Peyer's patch (tissue), 4 donors: ENCODE measurements at regions not wholly inside any gene's neighbourhood (a gene's known extent, or its start where the extent isn't known, plus 50 kb on each side); places are given as distances from the start of the nearest gene placed in this dataset.

Experiments
- DNase-seq, 3 donors: peaks; one replicate each; pipeline ENCODE4 v3.0.0-alpha.2; 2017 to 2019
- H3K27ac ChIP-seq, 4 donors: fragments of 200-600 bp; sonication (generic); one replicate each; pipeline ENCODE4 v1.5.1; 2016 to 2019
- H3K27me3 ChIP-seq, 2 donors: fragments of 200-600 bp; sonication (generic); one replicate each; pipeline ENCODE4 v1.5.1; 2019
- H3K36me3 ChIP-seq, 3 donors: fragments of 200-600 bp; sonication (generic); one replicate each; pipeline ENCODE4 v1.5.1; 2016 to 2019
- H3K4me1 ChIP-seq, 4 donors: fragments of 200-600 bp; sonication (generic); one replicate each; pipeline ENCODE4 v1.5.1; 2016 to 2019
- H3K4me3 ChIP-seq, 4 donors: fragments of 200-600 bp; sonication (generic); 1 replicate in 3 of 4; 2 replicates in 1 of 4; pipeline ENCODE4 v1.5.1; 2016 to 2019; ENCODE audit warnings: mild to moderate bottlenecking in 1 of 4
- H3K9me3 ChIP-seq, 4 donors: fragments of 200-600 bp; sonication (generic); one replicate each; pipeline ENCODE4 v1.5.1; 2016 to 2019; ENCODE audit warnings: mild to moderate bottlenecking in 1 of 4
- POLR2A ChIP-seq, 2 donors: fragments of 450-650 bp; IDR thresholded peaks; one replicate each; pipeline ENCODE4 v1.5.1; 2017; ENCODE audit warnings: antibody characterized with exemption in 2 of 2, mild to moderate bottlenecking in 2 of 2, moderate library complexity in 2 of 2
- TF ChIP-seq, protein P1 (sequence below), 6 experiments: fragments of 450-650 bp in 4 of 6; fragments of 200-600 bp in 2 of 6; sonication (generic) in 1 of 6; IDR thresholded peaks; one replicate each; pipeline ENCODE4 v1.5.1; 2017 to 2019; ENCODE audit warnings: antibody characterized with exemption in 6 of 6, mild to moderate bottlenecking in 3 of 6, moderate library complexity in 1 of 6

DNA sequence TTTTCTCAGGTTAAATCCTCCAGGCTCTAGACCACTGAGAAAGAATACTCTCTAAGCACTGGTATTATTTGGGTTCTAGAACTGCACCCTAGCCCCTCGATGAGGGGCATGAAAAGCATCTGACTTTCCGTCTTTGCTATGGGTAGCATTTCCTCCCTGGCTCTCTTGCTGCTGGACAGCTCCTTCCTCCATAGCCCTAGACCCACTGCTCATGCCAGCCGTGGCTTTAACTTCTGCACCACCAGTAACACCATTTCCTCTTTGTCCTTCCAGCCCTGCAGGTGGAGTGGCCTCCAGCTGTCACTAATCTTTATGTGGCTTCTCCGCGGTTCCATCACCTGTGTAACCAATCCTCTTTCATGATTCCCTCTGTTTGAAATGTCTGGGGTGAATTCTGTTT is 194.9 kb downstream of the SCP2D1 start:
- H3K36me3 ChIP-seq, result no peaks in the 10 kb centered on the region
- no peak overlapping the region for H3K27ac ChIP-seq
- H3K9me3 ChIP-seq, result no peaks in the 10 kb centered on the region
- H3K4me1 ChIP-seq, result peaks cover 0 to 3% (median 0%) of the 10 kb centered on the region in 4 donors
- TF ChIP-seq POLR2A (IDR thresholded peaks at IDR 0.05), result no peak
- TF ChIP-seq, protein P1, sequence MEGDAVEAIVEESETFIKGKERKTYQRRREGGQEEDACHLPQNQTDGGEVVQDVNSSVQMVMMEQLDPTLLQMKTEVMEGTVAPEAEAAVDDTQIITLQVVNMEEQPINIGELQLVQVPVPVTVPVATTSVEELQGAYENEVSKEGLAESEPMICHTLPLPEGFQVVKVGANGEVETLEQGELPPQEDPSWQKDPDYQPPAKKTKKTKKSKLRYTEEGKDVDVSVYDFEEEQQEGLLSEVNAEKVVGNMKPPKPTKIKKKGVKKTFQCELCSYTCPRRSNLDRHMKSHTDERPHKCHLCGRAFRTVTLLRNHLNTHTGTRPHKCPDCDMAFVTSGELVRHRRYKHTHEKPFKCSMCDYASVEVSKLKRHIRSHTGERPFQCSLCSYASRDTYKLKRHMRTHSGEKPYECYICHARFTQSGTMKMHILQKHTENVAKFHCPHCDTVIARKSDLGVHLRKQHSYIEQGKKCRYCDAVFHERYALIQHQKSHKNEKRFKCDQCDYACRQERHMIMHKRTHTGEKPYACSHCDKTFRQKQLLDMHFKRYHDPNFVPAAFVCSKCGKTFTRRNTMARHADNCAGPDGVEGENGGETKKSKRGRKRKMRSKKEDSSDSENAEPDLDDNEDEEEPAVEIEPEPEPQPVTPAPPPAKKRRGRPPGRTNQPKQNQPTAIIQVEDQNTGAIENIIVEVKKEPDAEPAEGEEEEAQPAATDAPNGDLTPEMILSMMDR (IDR thresholded peaks at IDR 0.05), result no peak
- H3K27me3 ChIP-seq, result no peaks in the 10 kb centered on the region
- no peak for DNase-seq
- H3K4me3 ChIP-seq, result no peak overlapping the region

DNA sequence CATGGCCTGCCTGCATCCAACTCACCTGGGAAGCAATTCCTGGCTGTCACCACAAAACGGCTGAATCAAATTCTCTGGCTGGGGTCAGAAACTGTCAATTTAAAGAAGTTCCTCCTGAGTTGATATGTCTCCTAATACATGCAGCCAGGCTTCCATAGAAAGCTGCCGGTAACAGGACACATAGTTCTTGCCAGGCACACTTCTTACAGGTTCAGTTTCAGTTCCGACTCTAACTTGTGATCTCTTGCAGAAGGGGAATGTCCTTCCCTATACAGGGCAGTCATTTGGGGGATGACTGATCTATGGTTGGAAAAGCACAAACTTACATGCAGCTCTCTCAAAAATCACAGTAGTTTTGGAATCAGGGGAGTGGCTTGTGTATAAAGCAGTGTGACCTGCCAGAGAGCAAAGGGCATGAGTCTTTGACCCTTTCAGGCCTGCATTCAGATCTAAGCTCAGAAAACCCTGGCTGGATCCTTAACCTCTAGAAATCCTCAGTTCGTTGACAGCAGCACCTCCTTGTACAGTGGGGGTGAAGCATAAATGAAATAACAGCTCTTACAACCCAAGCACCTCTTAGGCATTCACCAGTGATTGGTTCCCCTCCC is 195.6 kb downstream of the SCP2D1 start:
- no peak for DNase-seq
- no peaks in the 10 kb centered on the region for H3K27me3 ChIP-seq
- H3K36me3 ChIP-seq, result no peaks in the 10 kb centered on the region
- H3K9me3 ChIP-seq, result no peaks in the 10 kb centered on the region
- TF ChIP-seq, protein P1 (IDR thresholded peaks at IDR 0.05), result no peak
- no peak for TF ChIP-seq POLR2A (IDR thresholded peaks at IDR 0.05)
- H3K4me3 ChIP-seq, result no peak overlapping the region
- no peak overlapping the region for H3K27ac ChIP-seq
- H3K4me1 ChIP-seq, result peaks cover 0 to 3% (median 0%) of the 10 kb centered on the region in 4 donors

DNA sequence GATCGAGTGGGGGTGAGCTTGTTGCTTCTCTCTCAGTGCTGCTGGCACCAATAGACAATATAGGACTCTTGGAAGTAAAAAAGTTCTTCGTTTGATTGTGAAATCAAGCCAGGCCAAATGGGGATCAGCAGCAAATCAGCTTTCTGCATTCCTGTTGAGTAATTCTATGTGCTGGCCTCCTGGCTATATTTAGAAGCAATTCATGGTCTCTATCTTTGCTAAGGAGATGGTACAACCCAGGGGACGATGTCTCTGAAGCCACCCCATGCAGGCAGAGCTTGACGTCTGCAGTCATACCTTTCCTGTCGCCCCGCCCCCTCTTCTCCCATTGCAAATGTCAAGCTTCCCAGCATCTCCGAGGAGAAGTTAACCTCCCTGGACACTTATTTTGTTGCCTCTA is 199.1 kb downstream of the SCP2D1 start:
- no peaks in the 10 kb centered on the region for H3K9me3 ChIP-seq
- DNase-seq, result no peak
- H3K36me3 ChIP-seq, result no peaks in the 10 kb centered on the region
- H3K4me3 ChIP-seq, result no peak overlapping the region
- H3K27me3 ChIP-seq, result no peaks in the 10 kb centered on the region
- H3K4me1 ChIP-seq, result peaks cover 0 to 3% (median 0%) of the 10 kb centered on the region in 4 donors
- TF ChIP-seq POLR2A (IDR thresholded peaks at IDR 0.05), result no peak
- TF ChIP-seq, protein P1 (IDR thresholded peaks at IDR 0.05), result no peak
- no peak overlapping the region for H3K27ac ChIP-seq

DNA sequence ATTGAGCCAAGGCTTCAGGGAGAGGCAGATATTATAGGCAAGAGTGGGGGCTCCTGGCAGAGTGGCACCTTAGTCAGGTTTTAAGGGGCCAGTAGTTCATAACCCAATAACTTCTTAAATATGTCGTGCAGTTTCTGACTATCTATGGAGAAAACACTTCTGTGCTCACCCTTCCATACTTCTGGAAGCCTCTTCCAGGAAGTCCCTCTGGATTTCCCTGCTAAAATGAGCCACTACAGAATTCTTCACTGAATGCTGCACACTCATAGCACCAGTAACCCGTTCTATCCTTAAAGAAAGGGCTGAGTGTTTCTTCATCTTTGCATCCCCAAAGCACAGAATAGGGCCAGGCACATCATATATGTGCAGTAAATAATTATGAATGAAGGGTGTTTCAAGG is 198.5 kb upstream of the SLC24A3 start:
- H3K27ac ChIP-seq, result no peak overlapping the region
- H3K4me3 ChIP-seq, result no peak overlapping the region
- no peak for DNase-seq
- TF ChIP-seq, protein P1 (IDR thresholded peaks at IDR 0.05), result no peak
- no peak for TF ChIP-seq POLR2A (IDR thresholded peaks at IDR 0.05)
- H3K27me3 ChIP-seq, result no peaks in the 10 kb centered on the region
- H3K4me1 ChIP-seq, result peaks cover 0 to 3% (median 0%) of the 10 kb centered on the region in 4 donors
- H3K36me3 ChIP-seq, result no peaks in the 10 kb centered on the region
- H3K9me3 ChIP-seq, result no peaks in the 10 kb centered on the region

DNA sequence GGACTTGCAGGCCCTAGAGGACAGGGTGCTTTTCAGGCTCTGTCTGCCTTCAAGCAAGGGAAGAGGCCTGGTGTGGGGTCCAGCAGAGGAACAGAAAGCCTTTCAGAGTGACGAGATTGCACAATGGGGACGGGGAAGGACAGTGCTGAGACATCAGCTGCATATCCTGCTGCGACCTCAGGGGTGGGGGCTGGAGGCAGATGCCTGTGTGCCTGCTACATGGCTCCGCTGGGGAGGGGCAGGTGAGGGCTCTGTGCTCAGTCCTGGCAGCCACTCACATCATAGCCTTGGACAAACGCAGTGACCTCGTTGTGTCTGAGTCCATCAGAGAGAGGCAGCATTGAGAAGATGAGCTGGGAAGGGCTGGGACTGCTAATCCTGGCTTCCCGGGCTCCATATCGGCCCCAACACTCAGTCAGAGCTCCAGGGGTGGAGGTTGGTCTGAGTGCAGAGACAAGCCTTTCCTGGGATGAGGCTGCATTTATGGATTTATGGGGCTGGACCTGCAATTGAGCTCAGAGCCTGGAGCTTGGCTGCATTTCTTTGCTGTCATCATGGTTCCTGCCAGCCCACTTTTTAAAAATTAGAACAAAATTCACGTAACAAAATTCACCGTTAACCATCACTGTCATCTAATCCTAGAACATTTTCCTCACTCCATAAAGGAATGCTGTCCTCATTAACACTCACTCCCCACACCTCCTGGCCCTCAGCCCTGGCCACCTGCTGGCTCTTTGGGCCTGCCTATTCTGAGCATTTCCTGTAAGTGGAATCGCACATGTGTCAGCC is 196.9 kb upstream of the SLC24A3 start:
- H3K4me3 ChIP-seq, result no peak overlapping the region
- no peaks in the 10 kb centered on the region for H3K36me3 ChIP-seq
- peaks cover 0 to 3% (median 0%) of the 10 kb centered on the region in 4 donors for H3K4me1 ChIP-seq
- no peaks in the 10 kb centered on the region for H3K27me3 ChIP-seq
- no peaks in the 10 kb centered on the region for H3K9me3 ChIP-seq
- H3K27ac ChIP-seq, result no peak overlapping the region
- TF ChIP-seq, protein P1 (IDR thresholded peaks at IDR 0.05), result no peak
- TF ChIP-seq POLR2A (IDR thresholded peaks at IDR 0.05), result no peak
- no peak for DNase-seq
